GM19240 (cell line): ENCODE measurements at regions not wholly inside any gene's neighbourhood (a gene's known extent, or its start where the extent isn't known, plus 50 kb on each side); places are given as distances from the start of the nearest gene placed in this dataset.

Experiments used
- DNase-seq: peaks from one replicate; pipeline ENCODE4 v3.0.0; 2011; ENCODE audit warnings: low spot score; ENCODE audit not compliant: insufficient read length

DNA sequence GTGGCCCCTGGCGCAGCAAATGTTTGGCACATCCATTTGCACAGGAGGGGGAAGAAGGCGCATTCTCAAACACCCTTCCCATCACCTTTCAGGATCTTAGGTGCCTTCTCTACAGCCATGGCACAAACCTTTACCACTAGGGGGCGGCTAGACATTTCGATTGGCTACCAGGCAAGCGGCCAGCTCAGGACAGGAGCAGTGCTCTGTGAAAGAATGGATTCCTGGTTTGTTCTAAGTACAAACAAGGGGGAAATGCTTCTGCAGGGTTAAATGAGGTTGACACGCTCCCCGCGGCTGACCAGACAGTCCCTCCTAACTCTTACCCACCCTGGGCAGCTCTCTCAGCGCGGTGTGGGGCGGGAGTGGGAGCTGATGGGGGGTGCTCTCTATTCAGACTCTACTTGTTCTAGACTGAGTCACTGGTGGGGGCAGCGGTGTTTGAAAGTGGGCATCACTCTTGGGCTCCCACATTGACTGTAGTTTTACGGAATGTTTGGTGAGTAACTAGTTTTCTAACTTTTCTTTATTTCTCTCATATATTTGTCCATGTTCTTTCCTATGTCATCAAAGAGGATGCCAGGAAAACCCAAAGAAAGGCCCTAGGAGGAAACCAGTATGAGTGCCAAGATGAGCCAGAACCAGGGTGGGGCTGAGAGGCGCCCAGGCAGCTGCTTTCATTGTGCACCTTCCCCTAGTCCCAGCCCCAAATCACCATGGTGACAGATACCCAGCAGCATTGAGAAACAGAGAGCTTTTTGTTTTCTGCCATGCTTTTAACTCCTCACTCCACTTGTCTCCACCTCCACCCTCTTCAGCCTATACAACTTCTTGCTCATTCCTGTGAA, 61.4 kb upstream of the GPR158 start:
- DNase-seq, result peak; percentile 13

DNA sequence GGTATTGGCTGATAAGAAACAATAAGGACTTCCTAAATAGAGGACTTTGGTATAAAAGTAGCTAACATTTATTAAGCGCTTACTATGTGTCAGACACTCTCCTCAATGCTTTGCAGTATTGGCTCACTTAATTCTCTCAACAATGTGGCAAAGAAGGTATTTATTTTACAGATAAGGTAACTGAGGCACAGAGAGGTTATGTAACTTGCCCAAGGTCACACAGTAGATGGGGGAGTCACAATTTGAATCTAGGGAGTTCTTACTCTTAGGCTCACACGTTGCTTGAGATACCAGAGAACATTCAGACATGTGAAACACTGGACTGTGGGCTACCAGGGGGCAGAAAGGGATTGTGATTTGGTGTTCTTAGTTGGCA, 60.8 kb upstream of the GPR158 start:
- no peak for DNase-seq

DNA sequence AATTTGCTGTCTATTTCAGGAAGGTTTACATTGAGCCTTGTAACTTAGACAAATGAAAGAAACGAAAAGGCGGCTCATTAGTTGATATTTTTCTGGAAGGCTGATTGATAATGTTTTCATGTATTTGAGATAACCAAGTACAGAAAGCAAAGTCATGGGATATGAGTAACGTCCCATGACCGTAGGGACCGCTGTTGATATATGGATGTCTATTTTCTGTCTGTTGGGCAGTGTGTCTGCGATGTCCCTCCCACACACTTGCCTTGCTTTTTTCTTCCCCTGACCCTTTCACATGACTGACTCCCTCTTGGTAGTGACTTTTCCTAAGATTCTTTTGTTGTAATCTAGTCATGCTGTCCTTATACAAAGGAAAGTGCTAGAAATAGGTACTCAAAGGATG, 57.0 kb upstream of the GPR158 start:
- DNase-seq, result no peak

DNA sequence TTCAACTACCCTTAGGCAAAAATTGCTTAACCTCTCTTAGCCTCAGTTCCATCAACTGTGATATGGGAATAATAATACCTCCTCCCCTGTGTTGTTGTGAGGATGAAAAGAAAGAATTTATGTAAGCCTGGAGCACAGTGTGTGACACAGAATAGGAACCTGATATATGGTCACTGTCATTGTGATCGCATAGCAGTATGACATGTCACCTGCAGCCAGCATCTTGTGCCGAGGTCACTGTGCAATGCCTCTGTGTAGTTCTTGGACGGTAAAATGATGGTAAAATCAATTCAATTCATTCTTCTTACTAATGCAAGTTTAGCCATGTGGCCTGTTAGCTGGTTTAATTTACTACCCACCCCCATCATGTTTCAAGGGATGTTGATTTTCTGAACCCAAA, 54.6 kb upstream of the GPR158 start:
- DNase-seq, result no peak
